ENCODE measurements at regions not wholly inside any gene's neighbourhood (a gene's known extent, or its start where the extent isn't known, plus 50 kb on each side); places are given as distances from the start of the nearest gene placed in this dataset.

- no peak for DNase-seq
- H3K36me3 Mint-ChIP-seq (ENCODE audit: low read depth) = peaks cover 21% of the 10 kb centered on the region
- no peak overlapping the region for H3K27ac Mint-ChIP-seq
- H3K27me3 Mint-ChIP-seq (ENCODE audit: insufficient read depth) = no peaks in the 10 kb centered on the region
- no peak for TF ChIP-seq CTCF (IDR thresholded peaks at IDR 0.05)
- no peaks in the 10 kb centered on the region for H3K4me1 Mint-ChIP-seq (ENCODE audit: low read depth)
- H3K4me3 Mint-ChIP-seq = no peak overlapping the region
- H3K9me3 Mint-ChIP-seq = peaks cover 86% of the 10 kb centered on the region
Measured at GRCh38 chr22:49190816-49191505, 636.7 kb downstream of the BRD1 start.

GRCh38 chr22:49189871-49190270 is 637.8 kb downstream of the BRD1 start:
- peaks cover 89% of the 10 kb centered on the region for H3K9me3 Mint-ChIP-seq
- H3K27ac Mint-ChIP-seq = no peak overlapping the region
- H3K36me3 Mint-ChIP-seq (ENCODE audit: low read depth) = peaks cover 23% of the 10 kb centered on the region
- TF ChIP-seq CTCF (IDR thresholded peaks at IDR 0.05) = no peak
- DNase-seq = no peak
- H3K4me1 Mint-ChIP-seq (ENCODE audit: low read depth) = no peaks in the 10 kb centered on the region
- no peaks in the 10 kb centered on the region for H3K27me3 Mint-ChIP-seq (ENCODE audit: insufficient read depth)
- no peak overlapping the region for H3K4me3 Mint-ChIP-seq

GRCh38 chr22:49188591-49188990 is 639.1 kb downstream of the BRD1 start:
- Mint-ChIP-seq H3K9me3 (peaks cover 92% of the 10 kb centered on the region), H3K4me1 (ENCODE audit: low read depth) (no peaks in the 10 kb centered on the region), H3K4me3 (no peak overlapping the region), H3K36me3 (ENCODE audit: low read depth) (peaks cover 23% of the 10 kb centered on the region), H3K27me3 (ENCODE audit: insufficient read depth) (no peaks in the 10 kb centered on the region; the same call in 1 of the 2 replicates), H3K27ac (no peak overlapping the region)
- no peak for DNase-seq
- TF ChIP-seq CTCF (IDR thresholded peaks at IDR 0.05) = no peak

DNA sequence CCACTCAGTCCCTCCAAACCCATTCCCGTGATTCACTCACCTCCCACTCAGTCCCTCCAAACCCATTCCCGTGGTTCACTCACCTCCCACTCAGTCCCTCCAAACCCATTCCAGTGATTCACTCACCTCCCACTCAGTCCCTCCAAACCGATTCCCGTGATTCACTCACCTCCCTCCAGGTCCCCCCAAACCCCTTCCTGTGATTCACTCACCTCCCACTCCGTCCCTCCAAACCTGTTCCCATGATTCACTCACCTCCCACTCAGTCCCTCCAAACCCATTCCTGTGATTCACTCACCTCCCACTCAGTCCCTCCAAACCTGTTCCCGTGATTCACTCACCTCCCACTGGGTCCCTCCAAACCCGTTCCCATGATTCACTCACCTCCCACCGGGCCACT is 639.6 kb downstream of the BRD1 start:
- H3K36me3 Mint-ChIP-seq (ENCODE audit: low read depth) = peaks cover 23% of the 10 kb centered on the region
- peaks cover 92% of the 10 kb centered on the region for H3K9me3 Mint-ChIP-seq
- no peak for TF ChIP-seq CTCF (IDR thresholded peaks at IDR 0.05)
- no peaks in the 10 kb centered on the region; the same call in 1 of the 2 replicates for H3K27me3 Mint-ChIP-seq (ENCODE audit: insufficient read depth)
- no peak overlapping the region for H3K4me3 Mint-ChIP-seq
- no peak overlapping the region for H3K27ac Mint-ChIP-seq
- no peak for DNase-seq
- H3K4me1 Mint-ChIP-seq (ENCODE audit: low read depth) = no peaks in the 10 kb centered on the region

DNA sequence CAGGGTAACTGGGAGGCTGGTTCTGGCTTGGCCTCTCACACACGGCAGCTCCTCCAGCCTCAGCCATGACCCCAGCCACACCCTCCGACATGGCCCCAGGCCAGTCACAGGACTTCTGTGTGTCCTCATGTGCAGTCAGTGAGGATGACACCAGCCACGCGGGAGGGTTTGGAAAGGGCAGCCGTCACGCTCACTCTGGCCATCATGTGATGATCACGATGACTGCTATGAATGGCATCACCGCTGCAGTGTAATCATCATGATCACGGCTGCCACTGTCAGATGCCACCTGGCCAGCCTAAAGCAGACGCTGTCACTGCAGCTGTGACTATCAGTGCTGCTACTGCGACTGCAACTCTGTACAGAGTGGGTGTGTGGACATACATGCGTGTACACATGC is 640.9 kb downstream of the BRD1 start:
- peaks cover 2% of the 10 kb centered on the region for H3K27me3 Mint-ChIP-seq (ENCODE audit: insufficient read depth)
- no peak for TF ChIP-seq CTCF (IDR thresholded peaks at IDR 0.05)
- H3K4me3 Mint-ChIP-seq = no peak overlapping the region
- no peaks in the 10 kb centered on the region for H3K4me1 Mint-ChIP-seq (ENCODE audit: low read depth)
- no peak for DNase-seq
- peaks cover 96% of the 10 kb centered on the region for H3K9me3 Mint-ChIP-seq
- no peak overlapping the region for H3K27ac Mint-ChIP-seq
- peaks cover 23% of the 10 kb centered on the region for H3K36me3 Mint-ChIP-seq (ENCODE audit: low read depth)
